AG09309 (cell line): ENCODE measurements at regions not wholly inside any gene's neighbourhood (a gene's known extent, or its start where the extent isn't known, plus 50 kb on each side); places are given as distances from the start of the nearest gene placed in this dataset.

ENCODE experiments used
- DNase-seq: peaks from one replicate; pipeline ENCODE4 v3.0.0-alpha.2; 2010; ENCODE audit warnings: low read depth
- H3K4me3 ChIP-seq: 2 replicates; pipeline ENCODE4 v1.5.1; 2011; ENCODE audit warnings: mild to moderate bottlenecking, low read depth, low read length, moderate library complexity; ENCODE audit not compliant: control insufficient read depth
- CTCF ChIP-seq: IDR thresholded peaks from 2 replicates; pipeline ENCODE4 v1.5.1; 2011; ENCODE audit warnings: mild to moderate bottlenecking, low read depth, low read length, inconsistent platforms; ENCODE audit not compliant: insufficient read depth, control insufficient read depth; ENCODE audit errors: missing control alignments

DNA sequence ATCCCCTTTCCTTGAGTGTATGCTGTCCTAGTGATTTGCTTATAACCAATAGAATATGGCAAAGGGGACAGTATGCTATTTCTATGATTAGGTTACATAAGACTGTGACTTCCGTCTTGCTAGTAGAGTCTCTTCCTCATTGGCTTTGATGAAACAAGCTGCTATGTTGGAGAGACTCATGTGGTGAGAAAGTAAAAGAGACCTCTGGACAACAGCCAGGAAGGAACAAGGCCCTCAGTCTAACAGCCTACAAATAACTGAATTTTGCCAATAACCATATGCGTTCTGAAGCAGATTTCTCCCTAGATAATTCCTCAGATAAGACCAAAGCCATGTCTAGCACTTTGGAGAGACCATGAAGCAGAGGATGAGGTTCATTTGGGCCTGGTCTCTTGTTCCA, 134.5 kb upstream of the NAV3 start:
- no peak for TF ChIP-seq CTCF
- H3K4me3 ChIP-seq: no peak overlapping the region
- no peak for DNase-seq

GRCh38 chr12:77689510-77690086, 141.1 kb upstream of the NAV3 start:
- DNase-seq: no peak
- no peak for TF ChIP-seq CTCF
- H3K4me3 ChIP-seq: no peak overlapping the region

GRCh38 chr12:77687321-77687720, 143.4 kb upstream of the NAV3 start:
- no peak for TF ChIP-seq CTCF
- peak; percentile 8 for DNase-seq
- no peak overlapping the region for H3K4me3 ChIP-seq

- no peak overlapping the region for H3K4me3 ChIP-seq
- TF ChIP-seq CTCF: peak; percentile 37
- no peak for DNase-seq
Measured at GRCh38 chr12:77686760-77687159, 143.9 kb upstream of the NAV3 start.

GRCh38 chr12:77685901-77686300, 144.8 kb upstream of the NAV3 start:
- H3K4me3 ChIP-seq: no peak overlapping the region
- no peak for DNase-seq
- TF ChIP-seq CTCF: no peak

GRCh38 chr12:77685112-77685511, 145.6 kb upstream of the NAV3 start:
- DNase-seq: peak; percentile 58
- peak; percentile 70 for TF ChIP-seq CTCF
- no peak overlapping the region for H3K4me3 ChIP-seq

DNA sequence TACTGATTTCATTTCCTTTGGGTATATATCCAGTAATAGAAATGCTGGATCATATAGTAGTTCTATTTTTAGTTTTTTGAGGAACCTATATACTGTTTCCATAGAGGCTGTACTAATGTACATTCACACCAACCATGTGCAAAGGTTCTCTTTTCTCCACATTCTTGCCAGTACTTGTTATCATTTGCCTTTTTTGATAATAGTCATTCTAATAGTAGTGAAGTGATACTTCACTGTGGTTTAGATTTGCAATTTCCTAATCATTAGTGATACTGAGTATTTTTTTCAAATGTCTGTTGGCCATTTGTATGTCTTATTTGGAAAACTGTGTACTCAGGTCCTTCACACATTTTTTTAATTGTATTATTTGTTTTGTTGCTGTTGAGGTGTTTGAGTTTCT, 148.2 kb upstream of the NAV3 start:
- no peak for DNase-seq

More for the DNA sequence above, 148.2 kb upstream of the NAV3 start:
- H3K4me3 ChIP-seq: no peak overlapping the region
- no peak for TF ChIP-seq CTCF
